ENCODE measurements at regions not wholly inside any gene's neighbourhood (a gene's known extent, or its start where the extent isn't known, plus 50 kb on each side); places are given as distances from the start of the nearest gene placed in this dataset.

DNA sequence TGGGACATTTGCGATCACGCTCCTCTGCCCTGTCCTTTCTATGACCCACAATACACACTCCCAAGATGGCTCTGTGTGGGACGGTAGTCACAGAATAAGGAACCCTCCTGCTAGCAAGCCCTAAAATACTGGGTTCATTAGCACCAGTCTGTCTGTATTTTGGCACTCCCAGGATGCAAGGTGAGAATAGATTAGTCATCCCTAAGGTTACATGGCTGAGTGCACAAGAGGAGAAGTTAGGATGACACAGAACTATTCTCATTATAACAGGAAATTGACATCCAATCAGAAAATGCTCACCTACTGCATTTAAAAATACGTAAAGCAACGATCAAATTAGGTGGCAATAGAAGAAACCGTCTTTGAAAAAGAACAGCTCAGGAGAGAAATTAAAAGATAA, 590.2 kb downstream of the EPHA4 start:
- intact Hi-C loops (cut with micrococcal nuclease) = no loop called here
- H3K27me3 ChIP-seq (ENCODE audit: low read depth) = no peaks in the 10 kb centered on the region
- H3K27ac ChIP-seq (replicated peaks) = no peak overlapping the region
- H3K36me3 ChIP-seq = no peaks in the 10 kb centered on the region
- H3K4me3 ChIP-seq = no peak overlapping the region
- TF ChIP-seq, protein P1, sequence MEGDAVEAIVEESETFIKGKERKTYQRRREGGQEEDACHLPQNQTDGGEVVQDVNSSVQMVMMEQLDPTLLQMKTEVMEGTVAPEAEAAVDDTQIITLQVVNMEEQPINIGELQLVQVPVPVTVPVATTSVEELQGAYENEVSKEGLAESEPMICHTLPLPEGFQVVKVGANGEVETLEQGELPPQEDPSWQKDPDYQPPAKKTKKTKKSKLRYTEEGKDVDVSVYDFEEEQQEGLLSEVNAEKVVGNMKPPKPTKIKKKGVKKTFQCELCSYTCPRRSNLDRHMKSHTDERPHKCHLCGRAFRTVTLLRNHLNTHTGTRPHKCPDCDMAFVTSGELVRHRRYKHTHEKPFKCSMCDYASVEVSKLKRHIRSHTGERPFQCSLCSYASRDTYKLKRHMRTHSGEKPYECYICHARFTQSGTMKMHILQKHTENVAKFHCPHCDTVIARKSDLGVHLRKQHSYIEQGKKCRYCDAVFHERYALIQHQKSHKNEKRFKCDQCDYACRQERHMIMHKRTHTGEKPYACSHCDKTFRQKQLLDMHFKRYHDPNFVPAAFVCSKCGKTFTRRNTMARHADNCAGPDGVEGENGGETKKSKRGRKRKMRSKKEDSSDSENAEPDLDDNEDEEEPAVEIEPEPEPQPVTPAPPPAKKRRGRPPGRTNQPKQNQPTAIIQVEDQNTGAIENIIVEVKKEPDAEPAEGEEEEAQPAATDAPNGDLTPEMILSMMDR (IDR thresholded peaks at IDR 0.05; ENCODE audit: borderline replicate concordance) = no peak
- H3K9me3 ChIP-seq (replicated peaks) = peaks cover 14% of the 10 kb centered on the region
- no peak for DNase-seq
- H3K4me1 ChIP-seq = no peaks in the 10 kb centered on the region

DNA sequence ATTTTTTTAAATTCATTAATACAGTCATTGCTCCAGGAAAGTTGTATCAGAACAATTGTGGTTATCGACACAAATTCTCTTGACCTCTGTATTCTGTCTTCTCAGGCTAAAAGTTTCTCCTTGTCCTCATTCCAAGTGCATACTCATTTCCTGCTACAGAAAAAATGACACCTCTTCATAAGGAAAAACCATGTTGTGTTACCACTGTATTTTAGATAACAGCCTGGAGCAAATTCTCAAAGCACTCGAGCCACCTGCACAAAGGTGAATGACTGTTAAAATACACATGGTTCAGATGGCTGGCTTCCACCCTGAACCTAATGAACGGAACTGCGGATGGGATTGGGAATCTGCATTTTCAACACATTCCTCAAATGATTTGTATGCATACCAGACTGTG, 586.5 kb downstream of the EPHA4 start:
- intact Hi-C loops (cut with micrococcal nuclease) = no loop called here
- no peaks in the 10 kb centered on the region for H3K4me1 ChIP-seq
- H3K27me3 ChIP-seq (ENCODE audit: low read depth) = no peaks in the 10 kb centered on the region
- no peaks in the 10 kb centered on the region for H3K36me3 ChIP-seq
- peaks cover under 1% of the 10 kb centered on the region for H3K9me3 ChIP-seq (replicated peaks)
- H3K4me3 ChIP-seq = no peak overlapping the region
- no peak for DNase-seq
- H3K27ac ChIP-seq (replicated peaks) = no peak overlapping the region
- TF ChIP-seq, protein P1 (IDR thresholded peaks at IDR 0.05; ENCODE audit: borderline replicate concordance) = no peak

DNA sequence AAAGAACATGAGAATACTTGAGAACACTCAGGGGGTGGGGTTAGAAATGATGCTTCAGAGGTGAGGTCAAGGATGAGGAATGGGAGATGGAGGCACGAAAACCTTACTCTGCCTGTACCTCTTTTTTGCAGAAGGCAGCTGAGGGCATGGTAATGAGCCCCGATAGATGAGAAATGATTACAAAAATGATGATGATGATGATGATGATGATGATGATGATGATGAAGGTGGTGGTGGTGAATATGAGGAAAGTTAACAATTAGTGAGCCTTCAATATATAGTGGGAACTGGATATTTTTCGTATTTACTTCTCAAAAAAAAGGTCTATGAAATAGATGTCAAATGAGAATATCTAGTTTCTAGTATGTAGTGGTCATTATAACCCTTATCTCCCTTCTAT, 584.3 kb downstream of the EPHA4 start:
- Histone ChIP-seq H3K9me3 (replicated peaks) (no peaks in the 10 kb centered on the region), H3K4me1 (no peaks in the 10 kb centered on the region), H3K27me3 (ENCODE audit: low read depth) (no peaks in the 10 kb centered on the region), H3K27ac (replicated peaks) (no peak overlapping the region), H3K4me3 (no peak overlapping the region), H3K36me3 (no peaks in the 10 kb centered on the region)
- DNase-seq = no peak
- intact Hi-C loops (cut with micrococcal nuclease) = no loop called here
- TF ChIP-seq, protein P1 (IDR thresholded peaks at IDR 0.05; ENCODE audit: borderline replicate concordance) = no peak

DNA sequence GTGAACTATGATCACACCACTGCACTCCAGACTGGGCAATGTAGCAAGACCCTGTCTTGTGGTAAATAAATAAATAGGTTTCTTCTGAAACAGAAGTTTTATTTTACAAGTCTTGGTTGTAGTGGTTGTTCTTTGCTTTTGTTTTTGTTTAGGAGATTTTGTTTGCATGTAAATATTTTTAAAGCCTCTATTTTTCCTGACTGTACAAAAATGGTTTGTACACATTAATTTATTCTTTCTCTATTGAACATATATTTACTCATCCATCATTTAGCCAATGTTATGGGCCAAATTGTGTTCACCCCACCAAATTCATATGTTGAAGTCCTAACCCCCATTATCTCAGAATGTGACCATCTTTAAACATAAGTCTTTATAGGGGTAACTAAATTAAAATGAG, 580.1 kb downstream of the EPHA4 start:
- Histone ChIP-seq H3K36me3 (no peaks in the 10 kb centered on the region), H3K27me3 (ENCODE audit: low read depth) (no peaks in the 10 kb centered on the region), H3K4me1 (peaks cover 10% of the 10 kb centered on the region), H3K4me3 (no peak overlapping the region), H3K9me3 (replicated peaks) (no peaks in the 10 kb centered on the region), H3K27ac (replicated peaks) (no peak overlapping the region)
- DNase-seq = no peak
- intact Hi-C loops (cut with micrococcal nuclease) = no loop called here
- TF ChIP-seq, protein P1 (IDR thresholded peaks at IDR 0.05; ENCODE audit: borderline replicate concordance) = no peak

DNA sequence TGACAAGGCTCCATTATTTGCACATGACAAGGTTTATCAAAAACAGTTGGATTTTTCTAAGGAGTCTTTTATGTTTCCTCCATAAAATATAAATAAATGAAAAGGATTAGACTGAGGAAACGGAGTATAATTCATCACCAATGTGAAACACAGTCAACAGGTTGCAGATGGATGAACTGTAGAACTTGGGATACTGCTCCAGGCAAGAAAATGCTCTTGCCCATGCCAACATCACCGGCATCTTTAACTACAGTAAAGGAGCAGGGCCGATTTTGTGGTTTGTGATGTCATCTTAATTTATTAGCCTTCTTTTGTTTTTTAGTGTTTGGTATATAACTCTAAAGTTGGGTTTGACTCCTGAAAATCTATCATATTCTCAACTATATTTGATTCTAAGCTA, 577.3 kb downstream of the EPHA4 start:
- intact Hi-C loops (cut with micrococcal nuclease) = no loop called here
- Histone ChIP-seq H3K27ac (replicated peaks) (no peak overlapping the region), H3K36me3 (no peaks in the 10 kb centered on the region), H3K4me1 (peaks cover 10% of the 10 kb centered on the region), H3K4me3 (no peak overlapping the region), H3K27me3 (ENCODE audit: low read depth) (no peaks in the 10 kb centered on the region), H3K9me3 (replicated peaks) (no peaks in the 10 kb centered on the region)
- TF ChIP-seq, protein P1 (IDR thresholded peaks at IDR 0.05; ENCODE audit: borderline replicate concordance) = no peak
- DNase-seq = no peak

DNA sequence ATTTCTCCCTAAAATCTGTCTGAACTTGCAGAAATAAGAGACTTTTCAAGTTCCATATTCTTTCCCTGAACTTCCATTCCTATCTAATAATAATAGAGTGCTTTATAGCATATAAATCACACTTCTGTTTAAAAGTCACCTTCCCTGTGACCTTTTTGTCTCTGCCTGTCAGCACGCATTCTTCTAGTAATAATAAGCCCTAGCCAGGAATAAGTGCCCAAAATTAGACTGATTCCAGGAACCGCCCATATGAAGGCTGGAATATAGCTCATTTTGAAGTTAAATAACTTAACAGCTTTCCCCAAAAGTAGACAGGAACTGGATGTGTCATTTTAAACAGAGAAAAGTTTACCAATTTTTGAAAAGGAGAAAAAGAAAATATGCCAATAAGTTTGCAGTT, 576.5 kb downstream of the EPHA4 start:
- intact Hi-C loops (cut with micrococcal nuclease) = no loop called here
- TF ChIP-seq, protein P1 (IDR thresholded peaks at IDR 0.05; ENCODE audit: borderline replicate concordance) = no peak
- H3K36me3 ChIP-seq = no peaks in the 10 kb centered on the region

More for the DNA sequence above, 576.5 kb downstream of the EPHA4 start:
- DNase-seq = no peak
- Histone ChIP-seq H3K27ac (replicated peaks) (no peak overlapping the region), H3K9me3 (replicated peaks) (no peaks in the 10 kb centered on the region), H3K4me3 (no peak overlapping the region), H3K4me1 (peaks cover 10% of the 10 kb centered on the region), H3K27me3 (ENCODE audit: low read depth) (no peaks in the 10 kb centered on the region)
